ENCODE measurements at regions not wholly inside any gene's neighbourhood (a gene's known extent, or its start where the extent isn't known, plus 50 kb on each side); places are given as distances from the start of the nearest gene placed in this dataset.

DNA sequence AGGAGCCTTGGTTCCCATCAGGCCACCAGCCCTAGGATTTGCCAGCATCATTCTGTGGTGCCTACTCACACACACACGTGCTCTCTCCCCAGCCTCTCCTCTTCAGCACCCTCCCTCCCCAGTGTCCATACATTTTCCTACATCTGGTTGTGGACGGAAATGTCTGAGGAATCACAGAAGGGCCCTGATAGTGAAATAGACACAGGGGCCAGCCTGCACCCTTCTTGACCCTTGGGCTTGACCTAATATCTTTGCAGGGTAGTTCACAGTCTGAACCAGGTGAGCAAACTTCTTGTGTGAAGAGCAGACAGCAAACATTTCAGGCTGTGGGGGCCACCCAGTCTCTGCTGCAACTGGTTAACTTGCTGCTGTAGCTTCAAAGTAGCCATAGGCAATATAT, 108.5 kb upstream of the NXT1 start (continued):
- no peak for TF ChIP-seq REPIN1 (tag by site-specific recombination; IDR thresholded peaks at IDR 0.05; ENCODE audit: low read depth)
- TF ChIP-seq, protein P1, sequence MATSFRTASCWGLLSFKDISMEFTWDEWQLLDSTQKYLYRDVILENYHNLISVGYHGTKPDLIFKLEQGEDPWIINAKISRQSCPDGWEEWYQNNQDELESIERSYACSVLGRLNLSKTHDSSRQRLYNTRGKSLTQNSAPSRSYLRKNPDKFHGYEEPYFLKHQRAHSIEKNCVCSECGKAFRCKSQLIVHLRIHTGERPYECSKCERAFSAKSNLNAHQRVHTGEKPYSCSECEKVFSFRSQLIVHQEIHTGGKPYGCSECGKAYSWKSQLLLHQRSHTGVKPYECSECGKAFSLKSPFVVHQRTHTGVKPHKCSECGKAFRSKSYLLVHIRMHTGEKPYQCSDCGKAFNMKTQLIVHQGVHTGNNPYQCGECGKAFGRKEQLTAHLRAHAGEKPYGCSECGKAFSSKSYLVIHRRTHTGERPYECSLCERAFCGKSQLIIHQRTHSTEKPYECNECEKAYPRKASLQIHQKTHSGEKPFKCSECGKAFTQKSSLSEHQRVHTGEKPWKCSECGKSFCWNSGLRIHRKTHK (tag by site-specific recombination; IDR thresholded peaks at IDR 0.05) = no peak
- TF ChIP-seq, protein P2, sequence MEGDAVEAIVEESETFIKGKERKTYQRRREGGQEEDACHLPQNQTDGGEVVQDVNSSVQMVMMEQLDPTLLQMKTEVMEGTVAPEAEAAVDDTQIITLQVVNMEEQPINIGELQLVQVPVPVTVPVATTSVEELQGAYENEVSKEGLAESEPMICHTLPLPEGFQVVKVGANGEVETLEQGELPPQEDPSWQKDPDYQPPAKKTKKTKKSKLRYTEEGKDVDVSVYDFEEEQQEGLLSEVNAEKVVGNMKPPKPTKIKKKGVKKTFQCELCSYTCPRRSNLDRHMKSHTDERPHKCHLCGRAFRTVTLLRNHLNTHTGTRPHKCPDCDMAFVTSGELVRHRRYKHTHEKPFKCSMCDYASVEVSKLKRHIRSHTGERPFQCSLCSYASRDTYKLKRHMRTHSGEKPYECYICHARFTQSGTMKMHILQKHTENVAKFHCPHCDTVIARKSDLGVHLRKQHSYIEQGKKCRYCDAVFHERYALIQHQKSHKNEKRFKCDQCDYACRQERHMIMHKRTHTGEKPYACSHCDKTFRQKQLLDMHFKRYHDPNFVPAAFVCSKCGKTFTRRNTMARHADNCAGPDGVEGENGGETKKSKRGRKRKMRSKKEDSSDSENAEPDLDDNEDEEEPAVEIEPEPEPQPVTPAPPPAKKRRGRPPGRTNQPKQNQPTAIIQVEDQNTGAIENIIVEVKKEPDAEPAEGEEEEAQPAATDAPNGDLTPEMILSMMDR (tag by site-specific recombination; IDR thresholded peaks at IDR 0.05) = no peak

DNA sequence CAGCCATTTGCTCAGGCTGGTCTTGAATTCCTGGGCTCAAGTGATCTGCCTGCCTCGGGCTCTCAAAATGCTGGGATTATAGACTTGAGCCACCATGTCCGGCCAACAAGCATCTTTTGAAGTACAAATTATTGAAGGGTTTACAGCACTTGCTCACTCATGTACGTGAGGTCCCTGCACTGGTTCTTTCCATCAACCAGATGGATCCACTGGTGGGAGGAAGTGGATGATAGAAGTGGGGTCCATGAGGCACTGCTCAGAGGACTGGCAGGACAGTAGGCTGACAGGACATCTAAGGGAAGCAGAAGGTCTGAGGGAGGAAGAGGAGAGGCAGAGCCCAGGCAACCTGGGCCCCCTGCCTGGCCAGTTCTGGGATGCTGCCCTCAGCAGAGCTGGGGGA, 109.2 kb upstream of the NXT1 start:
- TF ChIP-seq, protein P3, sequence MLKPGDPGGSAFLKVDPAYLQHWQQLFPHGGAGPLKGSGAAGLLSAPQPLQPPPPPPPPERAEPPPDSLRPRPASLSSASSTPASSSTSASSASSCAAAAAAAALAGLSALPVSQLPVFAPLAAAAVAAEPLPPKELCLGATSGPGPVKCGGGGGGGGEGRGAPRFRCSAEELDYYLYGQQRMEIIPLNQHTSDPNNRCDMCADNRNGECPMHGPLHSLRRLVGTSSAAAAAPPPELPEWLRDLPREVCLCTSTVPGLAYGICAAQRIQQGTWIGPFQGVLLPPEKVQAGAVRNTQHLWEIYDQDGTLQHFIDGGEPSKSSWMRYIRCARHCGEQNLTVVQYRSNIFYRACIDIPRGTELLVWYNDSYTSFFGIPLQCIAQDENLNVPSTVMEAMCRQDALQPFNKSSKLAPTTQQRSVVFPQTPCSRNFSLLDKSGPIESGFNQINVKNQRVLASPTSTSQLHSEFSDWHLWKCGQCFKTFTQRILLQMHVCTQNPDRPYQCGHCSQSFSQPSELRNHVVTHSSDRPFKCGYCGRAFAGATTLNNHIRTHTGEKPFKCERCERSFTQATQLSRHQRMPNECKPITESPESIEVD (tag by site-specific recombination; IDR thresholded peaks at IDR 0.05) = no peak
- TF ChIP-seq ZBTB7A (tag by site-specific recombination; IDR thresholded peaks at IDR 0.05; ENCODE audit: low read depth) (no peak), ZNF677 (tag by site-specific recombination; IDR thresholded peaks at IDR 0.05) (no peak), ZNF785 (tag by site-specific recombination; IDR thresholded peaks at IDR 0.05) (no peak), ZNF132 (tag by site-specific recombination; IDR thresholded peaks at IDR 0.05; ENCODE audit: borderline replicate concordance) (no peak), ZBTB21 (tag by site-specific recombination; IDR thresholded peaks at IDR 0.05) (no peak), ZNF623 (tag by site-specific recombination; IDR thresholded peaks at IDR 0.05) (no peak), ZNF404 (tag by site-specific recombination; IDR thresholded peaks at IDR 0.05) (no peak), ZNF211 (tag by site-specific recombination; IDR thresholded peaks at IDR 0.05; ENCODE audit: low read depth) (no peak), ZNF433 (tag by site-specific recombination; IDR thresholded peaks at IDR 0.05; ENCODE audit: low read depth) (no peak), TRIM28 (IDR thresholded peaks at IDR 0.05; ENCODE audit: borderline replicate concordance, low read length) (no peak), ZNF837 (tag by site-specific recombination; IDR thresholded peaks at IDR 0.05) (no peak), ZNF146 (tag by site-specific recombination; IDR thresholded peaks at IDR 0.05) (no peak)
- TF ChIP-seq, protein P4, sequence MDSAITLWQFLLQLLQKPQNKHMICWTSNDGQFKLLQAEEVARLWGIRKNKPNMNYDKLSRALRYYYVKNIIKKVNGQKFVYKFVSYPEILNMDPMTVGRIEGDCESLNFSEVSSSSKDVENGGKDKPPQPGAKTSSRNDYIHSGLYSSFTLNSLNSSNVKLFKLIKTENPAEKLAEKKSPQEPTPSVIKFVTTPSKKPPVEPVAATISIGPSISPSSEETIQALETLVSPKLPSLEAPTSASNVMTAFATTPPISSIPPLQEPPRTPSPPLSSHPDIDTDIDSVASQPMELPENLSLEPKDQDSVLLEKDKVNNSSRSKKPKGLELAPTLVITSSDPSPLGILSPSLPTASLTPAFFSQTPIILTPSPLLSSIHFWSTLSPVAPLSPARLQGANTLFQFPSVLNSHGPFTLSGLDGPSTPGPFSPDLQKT (IDR thresholded peaks at IDR 0.05; ENCODE audit: borderline replicate concordance, low read depth, low read length) = no peak
- TF ChIP-seq, protein P5, sequence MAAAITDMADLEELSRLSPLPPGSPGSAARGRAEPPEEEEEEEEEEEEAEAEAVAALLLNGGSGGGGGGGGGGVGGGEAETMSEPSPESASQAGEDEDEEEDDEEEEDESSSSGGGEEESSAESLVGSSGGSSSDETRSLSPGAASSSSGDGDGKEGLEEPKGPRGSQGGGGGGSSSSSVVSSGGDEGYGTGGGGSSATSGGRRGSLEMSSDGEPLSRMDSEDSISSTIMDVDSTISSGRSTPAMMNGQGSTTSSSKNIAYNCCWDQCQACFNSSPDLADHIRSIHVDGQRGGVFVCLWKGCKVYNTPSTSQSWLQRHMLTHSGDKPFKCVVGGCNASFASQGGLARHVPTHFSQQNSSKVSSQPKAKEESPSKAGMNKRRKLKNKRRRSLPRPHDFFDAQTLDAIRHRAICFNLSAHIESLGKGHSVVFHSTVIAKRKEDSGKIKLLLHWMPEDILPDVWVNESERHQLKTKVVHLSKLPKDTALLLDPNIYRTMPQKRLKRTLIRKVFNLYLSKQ (tag by site-specific recombination; IDR thresholded peaks at IDR 0.05; ENCODE audit: borderline replicate concordance) = no peak

More for the DNA sequence above, 109.2 kb upstream of the NXT1 start:
- H3K4me3 ChIP-seq (ENCODE audit: low read depth, low read length) = no peak overlapping the region
- H3K9me3 ChIP-seq (ENCODE audit: control insufficient read depth, insufficient read depth, low read depth, low read length) = no peaks in the 10 kb centered on the region
- no peak overlapping the region for H3K27ac ChIP-seq (ENCODE audit: extremely low read depth, low read depth, low read length)
- H3K36me3 ChIP-seq (ENCODE audit: control insufficient read depth in 2 of 2, insufficient read depth in 1 of 2, low read length in 2 of 2) = no peaks in the 10 kb centered on the region
- no peaks in the 10 kb centered on the region for H3K4me1 ChIP-seq (ENCODE audit: control insufficient read depth, insufficient read depth, low read length)
- ChIA-PET CTCF (no interaction called here), POLR2A (no interaction called here)
